ENCODE measurements at regions not wholly inside any gene's neighbourhood (a gene's known extent, or its start where the extent isn't known, plus 50 kb on each side); places are given as distances from the start of the nearest gene placed in this dataset.

DNA sequence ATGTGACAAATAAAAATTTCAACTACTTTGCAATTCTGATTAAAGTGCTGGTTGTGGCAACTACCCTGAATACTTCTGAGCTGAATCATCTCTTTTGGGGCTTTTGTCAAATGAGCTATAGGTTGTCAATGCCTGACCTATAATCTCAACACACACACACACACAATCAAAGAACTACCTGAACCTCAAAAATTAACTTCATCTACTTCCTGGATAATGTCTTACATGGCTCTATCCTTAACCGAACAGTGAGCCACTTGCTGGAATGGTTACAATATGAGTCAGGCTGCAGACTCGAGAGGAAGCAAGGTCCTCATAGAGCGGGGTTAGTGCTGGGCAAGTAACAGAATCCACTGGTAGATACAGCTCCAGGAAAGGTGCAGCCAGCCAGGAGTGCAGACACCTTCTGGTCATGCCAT is 70.6 kb upstream of the DST start:
- no peak for DNase-seq

DNA sequence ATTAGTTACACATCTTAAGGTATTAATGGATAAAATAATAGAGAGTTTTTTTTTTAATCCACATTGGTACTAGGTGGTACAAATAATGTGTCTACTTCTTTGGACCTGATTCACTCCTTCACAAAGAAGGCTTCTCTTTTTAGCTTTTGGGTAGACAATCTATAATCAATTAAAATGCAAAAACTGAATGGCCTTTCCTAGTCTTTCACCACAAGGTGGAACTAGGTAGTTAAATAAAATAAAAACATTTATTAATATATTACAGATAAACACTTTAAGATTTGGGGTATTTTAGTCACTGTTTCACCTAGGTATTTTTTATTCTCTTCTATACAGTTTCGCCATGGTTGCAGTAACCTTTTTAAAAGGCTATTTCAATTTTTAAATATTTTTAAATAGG is 68.3 kb upstream of the DST start:
- no peak for DNase-seq

DNA sequence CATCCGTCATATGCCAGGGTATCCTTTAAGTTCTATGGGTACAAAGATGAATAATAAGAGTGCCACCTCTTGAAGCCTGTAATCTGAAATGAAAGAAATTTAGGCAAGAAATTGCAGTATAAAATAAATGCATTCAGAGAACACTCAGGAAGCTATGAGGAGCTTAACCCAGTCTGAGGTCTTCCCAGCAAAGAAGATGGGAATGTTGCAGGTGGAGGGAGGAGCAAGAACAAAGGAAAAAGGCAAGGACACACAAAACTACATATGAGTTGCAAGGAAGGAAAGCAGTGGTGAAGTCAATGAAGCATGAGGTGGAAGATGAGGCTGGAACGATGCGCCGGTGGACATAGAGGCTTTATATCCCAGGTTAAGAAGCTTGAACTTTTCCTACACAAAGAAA is 67.0 kb upstream of the DST start:
- DNase-seq = no peak

DNA sequence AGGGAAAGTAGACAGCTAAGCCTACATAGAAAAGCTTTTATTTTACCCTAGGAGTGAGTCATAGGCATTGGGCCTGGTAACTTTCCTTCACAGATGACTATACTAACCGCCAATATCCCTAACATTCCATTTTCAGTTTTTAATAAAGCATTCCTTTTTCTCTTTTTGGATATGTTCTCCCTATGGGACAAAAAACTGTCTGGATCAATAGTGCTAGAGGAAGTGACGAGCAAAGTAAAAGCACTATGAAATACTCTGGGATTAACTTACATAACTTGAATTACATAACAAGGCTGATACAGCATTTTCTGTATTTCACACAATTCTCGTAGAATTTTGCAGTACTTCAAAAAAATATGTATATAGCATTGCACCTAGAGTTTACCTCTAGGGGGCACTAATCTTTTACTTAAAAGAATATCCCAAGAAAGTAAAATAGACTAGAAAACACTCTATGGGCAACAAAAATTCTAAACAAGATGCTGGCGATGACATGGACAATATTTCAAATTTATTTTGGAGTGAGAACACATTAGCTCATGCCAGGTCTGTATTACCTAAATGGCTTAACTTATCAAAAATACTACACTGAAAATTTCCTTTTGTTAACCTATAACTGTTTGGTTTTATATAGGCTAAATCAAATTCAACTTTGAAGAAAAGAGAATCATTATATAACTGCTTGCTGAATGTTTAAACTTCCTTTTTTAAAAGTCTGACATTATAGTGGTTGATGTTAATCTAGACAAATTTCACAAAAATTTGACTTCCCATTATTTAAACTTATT is 66.3 kb upstream of the DST start:
- no peak for DNase-seq

DNA sequence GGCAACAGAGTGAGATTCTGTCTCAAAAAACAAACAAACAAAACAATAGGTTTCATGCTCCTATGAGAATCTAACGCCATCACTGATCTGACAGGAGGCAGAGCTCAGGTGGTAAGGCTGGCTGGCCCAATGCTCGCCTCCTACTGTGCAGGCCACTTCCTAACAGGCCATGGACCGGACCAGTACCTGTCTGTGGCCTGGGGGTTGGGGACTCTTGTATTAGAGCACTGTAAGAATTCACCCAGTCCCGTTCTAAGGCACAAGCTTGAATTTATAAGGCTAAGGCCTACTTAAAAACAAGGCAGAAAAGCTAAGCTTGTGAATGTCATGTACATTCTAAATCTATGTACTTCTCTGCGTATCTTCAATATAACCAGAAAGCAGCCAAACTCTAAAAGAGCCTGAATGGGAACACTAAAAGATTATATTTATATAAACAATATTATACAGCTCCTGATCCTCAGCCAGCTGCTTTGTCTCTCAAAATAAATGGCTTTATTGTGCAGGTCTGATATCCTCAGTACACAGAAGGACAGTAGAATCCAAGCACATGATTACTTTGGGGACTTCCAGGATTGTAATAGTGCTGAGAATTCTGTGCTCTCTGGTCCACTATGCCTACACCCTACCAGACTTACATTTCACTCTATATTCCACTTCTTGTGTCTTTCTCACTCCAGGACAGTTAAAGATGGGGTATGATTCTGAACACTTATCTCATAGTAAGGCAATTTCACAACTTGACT is 64.5 kb upstream of the DST start:
- no peak for DNase-seq

DNA sequence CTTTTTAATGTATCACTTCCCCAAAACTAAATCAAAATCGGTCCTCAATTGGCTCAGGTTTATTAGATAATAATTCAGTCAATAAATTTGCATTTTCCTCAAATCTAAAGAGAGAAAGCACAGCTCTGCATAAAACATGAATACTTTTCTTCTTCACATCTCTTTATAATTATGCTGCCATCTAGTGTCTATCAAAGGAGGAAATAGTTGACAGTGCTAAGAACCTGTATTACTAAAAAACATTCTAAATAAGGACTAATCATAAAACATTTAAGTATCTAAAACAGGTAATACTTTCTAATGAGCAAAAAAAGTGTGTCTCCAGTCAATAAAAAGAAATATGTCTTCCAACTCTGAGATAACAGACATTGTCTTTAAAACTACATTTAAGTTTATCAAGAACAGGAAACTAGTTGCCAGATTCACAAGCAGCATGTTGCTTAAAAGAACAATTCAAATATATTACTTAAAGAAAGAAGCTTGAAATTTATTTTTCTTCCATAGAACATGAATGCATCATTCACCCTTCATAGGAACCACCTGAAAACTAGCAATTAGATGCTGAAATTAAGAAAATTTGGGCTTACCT is 56.5 kb upstream of the DST start:
- DNase-seq = no peak

DNA sequence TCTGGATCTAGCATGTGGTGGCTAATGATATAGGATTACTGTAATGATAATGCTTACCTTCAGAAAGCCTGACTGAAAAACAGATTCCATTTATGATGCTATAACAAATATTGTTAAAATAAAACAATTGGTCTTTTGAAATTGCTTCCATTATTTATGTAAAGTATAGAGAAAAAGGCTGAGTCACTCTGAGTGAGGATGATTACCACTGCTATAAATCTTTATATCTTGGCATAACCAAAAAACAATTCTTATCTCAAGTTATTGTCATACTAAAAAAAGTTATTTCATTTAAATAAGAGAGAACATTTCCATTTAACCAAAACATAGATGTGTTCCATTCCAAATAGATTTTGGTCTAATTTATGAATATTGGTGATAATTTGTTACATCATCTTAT is 53.0 kb upstream of the DST start:
- DNase-seq = no peak

DNA sequence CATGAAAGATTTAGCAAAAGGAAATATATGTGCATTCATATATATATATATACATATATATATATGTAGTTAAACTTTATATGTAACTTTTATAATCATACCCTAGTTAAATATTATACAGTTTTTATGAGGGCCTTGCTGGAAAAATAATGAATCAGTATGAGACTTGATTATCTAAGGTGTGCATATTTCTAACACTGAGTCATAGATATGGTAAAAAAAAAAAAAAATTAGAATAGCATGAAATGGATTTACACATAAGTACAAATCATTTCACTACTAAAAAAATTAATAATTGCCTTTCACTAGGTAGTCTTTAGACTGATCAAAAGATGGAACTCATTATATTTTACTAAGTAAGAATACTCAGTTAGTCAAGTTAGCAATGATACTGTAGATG is 51.3 kb upstream of the DST start:
- no peak for DNase-seq

DNA sequence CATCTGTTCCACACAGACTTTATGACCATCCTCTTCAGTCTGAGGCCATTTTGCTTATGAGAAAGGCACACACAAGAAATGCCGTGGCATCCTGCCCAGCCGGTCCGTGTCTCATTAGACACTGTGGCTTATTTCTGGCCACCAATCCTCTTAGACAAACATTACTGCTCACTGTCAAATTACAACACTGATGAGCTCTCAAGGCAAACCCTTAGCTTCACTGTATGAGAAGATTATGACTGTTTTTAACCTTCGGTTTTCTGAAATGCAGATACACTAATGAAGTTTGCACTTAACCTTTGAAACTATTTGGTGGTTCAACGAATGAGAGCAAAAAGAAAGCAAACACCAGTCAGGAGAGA is 50.5 kb upstream of the DST start:
- no peak for DNase-seq

DNA sequence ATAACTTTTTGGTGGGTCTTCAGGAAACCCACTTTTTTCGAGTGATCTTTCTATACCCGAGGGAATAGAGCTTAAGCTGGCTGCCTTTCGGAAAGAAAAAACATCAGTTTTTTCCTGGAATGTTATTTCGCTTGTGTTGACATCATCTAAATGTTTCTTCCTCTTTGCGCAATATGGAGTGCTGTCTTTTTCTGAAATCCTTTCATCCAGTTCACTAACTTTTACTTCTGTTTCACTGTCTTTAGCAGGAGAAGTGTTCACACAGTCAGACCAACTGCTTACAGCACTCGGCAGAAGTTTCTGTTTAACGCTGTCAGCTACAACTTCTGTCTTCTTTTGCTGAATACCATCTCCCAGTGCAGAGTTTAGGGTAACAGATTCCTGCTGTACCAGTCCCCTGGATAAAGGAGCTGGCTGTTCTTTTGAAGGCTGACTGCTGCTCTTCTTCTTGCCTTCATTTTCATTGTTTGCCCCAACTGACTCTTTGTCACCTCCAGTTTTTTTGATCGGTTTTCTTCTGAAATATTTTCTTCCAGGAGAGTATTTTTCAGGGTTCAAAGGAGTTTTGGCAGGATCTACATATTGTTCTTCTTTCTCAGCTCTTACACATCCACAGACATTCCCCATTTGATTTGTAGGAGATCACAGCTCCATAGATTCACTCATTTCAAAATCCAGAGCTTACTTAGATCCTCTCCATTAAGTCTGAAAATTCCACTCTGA is 50.0 kb upstream of the DST start:
- no peak for DNase-seq
